SK-N-MC (cell line): ENCODE measurements at regions not wholly inside any gene's neighbourhood (a gene's known extent, or its start where the extent isn't known, plus 50 kb on each side); places are given as distances from the start of the nearest gene placed in this dataset.

Source experiments
- EZH2 ChIP-seq: fragments of 200-600 bp; sonication (generic); IDR thresholded peaks from one replicate; pipeline ENCODE4 v1.6.1; 2017; ENCODE audit warnings: antibody characterized with exemption
- POLR2AphosphoS5 ChIP-seq: IDR thresholded peaks from 2 replicates; pipeline ENCODE4 v1.6.1; 2012; ENCODE audit warnings: mild to moderate bottlenecking, low read depth, low read length, borderline replicate concordance

DNA sequence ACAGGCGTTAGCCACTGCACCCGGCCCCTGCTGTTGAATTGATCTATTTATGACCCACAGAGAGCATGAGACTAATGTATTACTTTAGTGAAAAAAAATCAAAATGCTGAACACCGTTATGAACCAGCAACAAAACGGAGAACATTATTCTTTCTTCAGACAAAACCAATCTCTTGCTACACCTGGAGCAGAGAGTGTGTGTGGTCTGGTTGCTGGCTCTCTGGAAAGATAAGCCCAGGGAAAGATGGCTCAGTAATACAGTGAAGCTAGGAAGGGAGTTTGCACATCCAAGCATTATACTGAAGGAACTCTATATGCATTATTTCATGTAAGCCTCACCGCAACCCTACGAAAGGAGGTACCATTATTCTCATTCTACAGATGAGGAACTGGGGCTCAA is 117.0 kb downstream of the GLUL start:
- TF ChIP-seq EZH2 (no peak), POLR2AphosphoS5 (no peak)
